H1 (cell line): ENCODE measurements at regions not wholly inside any gene's neighbourhood (a gene's known extent, or its start where the extent isn't known, plus 50 kb on each side); places are given as distances from the start of the nearest gene placed in this dataset.

Experiments used
- CTCF ChIA-PET: fragments of 300-600 bp; sonication (Branson Sonifier 250); formaldehyde crosslinking; loops from one replicate; lab custom pipeline; 2021; ENCODE audit not compliant: partially characterized antibody; lab: Charles Lee
- POLR2A ChIA-PET: fragments of 300-600 bp; sonication (Branson Sonifier 250); formaldehyde crosslinking; loops from one replicate; lab custom pipeline; 2021; ENCODE audit warnings: inconsistent platforms; ENCODE audit not compliant: partially characterized antibody; lab: Charles Lee
- DNase-seq, 2 experiments: peaks; one replicate each; pipeline versions ENCODE4 v3.0.0 to v3.0.0-alpha.2; 2010 to 2022; ENCODE audit warnings: low spot score in 2 of 2, low read depth in 1 of 2, mixed read lengths in 1 of 2
- FAIRE-seq: peaks from 2 replicates; lab custom pipeline; 2011; peaks lifted over from hg19 to GRCh38; lab: Jason Lieb, UNC
- H2AFZ ChIP-seq: 2 replicates; pipeline ENCODE4 v1.8.1; 2012; ENCODE audit warnings: low read length, inconsistent platforms
- H2AK5ac ChIP-seq: 2 replicates; pipeline ENCODE4 v1.6.1; 2013; ENCODE audit warnings: low read depth, low read length
- H2BK120ac ChIP-seq: replicated peaks from 2 replicates; pipeline ENCODE3; 2013; ENCODE audit warnings: low read depth, low read length, inconsistent platforms
- H2BK12ac ChIP-seq: 2 replicates; pipeline ENCODE4 v1.6.1; 2013; ENCODE audit warnings: low read depth, low read length
- H2BK15ac ChIP-seq: 2 replicates; pipeline ENCODE4 v1.6.1; 2013; ENCODE audit warnings: low read length
- H2BK20ac ChIP-seq: 2 replicates; pipeline ENCODE4 v1.6.1; 2013; ENCODE audit warnings: low read length
- H2BK5ac ChIP-seq: 2 replicates; pipeline ENCODE4 v1.6.1; 2013; ENCODE audit warnings: low read depth, low read length
- H3K14ac ChIP-seq: 2 replicates; pipeline ENCODE4 v1.6.1; 2013; ENCODE audit warnings: inconsistent platforms; ENCODE audit not compliant: insufficient read length
- H3K18ac ChIP-seq: 2 replicates; pipeline ENCODE4 v1.6.1; 2013; ENCODE audit warnings: low read length; ENCODE audit errors: extremely low read depth
- H3K23ac ChIP-seq: 2 replicates; pipeline ENCODE4 v1.6.1; 2013; ENCODE audit warnings: inconsistent platforms; ENCODE audit not compliant: insufficient read length
- H3K23me2 ChIP-seq: 2 replicates; pipeline ENCODE4 v1.6.1; 2013; ENCODE audit warnings: low read depth, low read length
- H3K27ac ChIP-seq: 2 replicates; pipeline ENCODE4 v1.6.1; 2011; ENCODE audit warnings: low read depth, low read length, inconsistent platforms
- H3K27me3 ChIP-seq, 4 experiments: replicated peaks in 1 of 4; 1 replicate in 1 of 4; 2 replicates in 3 of 4; pipeline versions ENCODE4 v1.6.1 to v1.8.1; 2011 to 2013; ENCODE audit warnings: low read length in 3 of 4, mild to moderate bottlenecking in 3 of 4, inconsistent platforms in 2 of 4, mixed read lengths in 2 of 4, moderate library complexity in 1 of 4; ENCODE audit not compliant: control insufficient read depth in 3 of 4, insufficient read depth in 3 of 4; ENCODE audit errors: extremely low read depth in 1 of 4
- H3K36me3 ChIP-seq, 4 experiments: 2 replicates each; pipeline versions ENCODE4 v1.6.1 to v1.8.1; 2011 to 2013; ENCODE audit warnings: mild to moderate bottlenecking in 4 of 4, low read length in 3 of 4, moderate library complexity in 2 of 4, control low read depth in 1 of 4, inconsistent platforms in 1 of 4; ENCODE audit not compliant: insufficient read depth in 4 of 4, control insufficient read depth in 2 of 4
- H3K4ac ChIP-seq: replicated peaks from 2 replicates; pipeline ENCODE3; 2013; ENCODE audit warnings: low read length, low read depth, mixed read lengths, inconsistent platforms; ENCODE audit not compliant: insufficient read length
- H3K4me1 ChIP-seq, 4 experiments: replicated peaks in 1 of 4; 1 replicate in 1 of 4; 2 replicates in 3 of 4; pipeline versions ENCODE4 v1.6.1 to v1.8.1; 2011 to 2013; ENCODE audit warnings: low read length in 3 of 4, inconsistent platforms in 2 of 4, mixed read lengths in 1 of 4; ENCODE audit not compliant: insufficient read depth in 4 of 4, control insufficient read depth in 3 of 4
- H3K4me2 ChIP-seq, 2 experiments: 2 replicates each; pipeline versions ENCODE4 v1.6.1 to v1.8.1; 2011 to 2013; ENCODE audit warnings: low read depth in 2 of 2, low read length in 2 of 2, control low read depth in 1 of 2, inconsistent platforms in 1 of 2, mild to moderate bottlenecking in 1 of 2; ENCODE audit not compliant: insufficient read depth in 1 of 2
- H3K4me3 ChIP-seq, 4 experiments: fragments of 200-600, 300-600 bp in 1 of 4; sonication (generic), shearing (Covaris generic), sonication (Bioruptor Twin) in 1 of 4; 2 replicates each; pipeline versions ENCODE4 v1.5.1 to v1.8.1; 2011 to 2016; ENCODE audit warnings: low read length in 4 of 4, low read depth in 3 of 4, control low read depth in 2 of 4, inconsistent platforms in 2 of 4, mild to moderate bottlenecking in 2 of 4, mixed read lengths in 1 of 4, moderate library complexity in 1 of 4; ENCODE audit not compliant: insufficient read depth in 2 of 4; ENCODE audit errors: extremely low read depth in 1 of 4
- H3K56ac ChIP-seq: replicated peaks from 2 replicates; pipeline ENCODE3; 2013; ENCODE audit warnings: low read depth, mild to moderate bottlenecking, mixed read lengths, low read length, inconsistent platforms; ENCODE audit not compliant: insufficient read length
- H3K79me1 ChIP-seq: 2 replicates; pipeline ENCODE4 v1.6.1; 2013; ENCODE audit warnings: low read depth, low read length, control low read depth
- H3K79me2 ChIP-seq, 2 experiments: 2 replicates each; pipeline versions ENCODE4 v1.6.1 to v1.8.1; 2012 to 2013; ENCODE audit warnings: low read length in 2 of 2, mild to moderate bottlenecking in 2 of 2, inconsistent platforms in 1 of 2; ENCODE audit not compliant: insufficient read depth in 2 of 2, control insufficient read depth in 1 of 2
- H3K9ac ChIP-seq, 4 experiments: replicated peaks in 1 of 4; 1 replicate in 1 of 4; 2 replicates in 3 of 4; pipeline versions ENCODE4 v1.6.1 to v1.8.1; 2011 to 2013; ENCODE audit warnings: low read depth in 3 of 4, low read length in 3 of 4, control low read depth in 2 of 4, mild to moderate bottlenecking in 2 of 4, moderate library complexity in 2 of 4, inconsistent platforms in 1 of 4; ENCODE audit errors: extremely low read depth in 1 of 4
- H3K9me3 ChIP-seq, 2 experiments: 2 replicates each; pipeline versions ENCODE4 v1.6.1 to v1.8.1; 2012 to 2013; ENCODE audit warnings: mild to moderate bottlenecking in 2 of 2, moderate library complexity in 2 of 2, control low read depth in 1 of 2, inconsistent platforms in 1 of 2, low read depth in 1 of 2, low read length in 1 of 2, mixed read lengths in 1 of 2; ENCODE audit not compliant: insufficient read depth in 2 of 2
- H4K20me1 ChIP-seq, 2 experiments: replicated peaks in 1 of 2; 2 replicates each; pipeline versions ENCODE3 to v1.8.1; 2011 to 2013; ENCODE audit warnings: inconsistent platforms in 2 of 2, low read length in 2 of 2, mild to moderate bottlenecking in 1 of 2; ENCODE audit not compliant: insufficient read depth in 2 of 2, control insufficient read depth in 1 of 2
- H4K5ac ChIP-seq: 2 replicates; pipeline ENCODE4 v1.6.1; 2013; ENCODE audit warnings: low read length, low read depth, mixed read lengths, inconsistent platforms; ENCODE audit not compliant: insufficient read length
- H4K8ac ChIP-seq: 2 replicates; pipeline ENCODE4 v1.8.0; 2013; ENCODE audit warnings: mild to moderate bottlenecking, moderate library complexity, low read length, inconsistent platforms; ENCODE audit not compliant: insufficient read depth; ENCODE audit errors: extremely low read depth
- H4K91ac ChIP-seq: replicated peaks from 2 replicates; pipeline ENCODE3; 2013; ENCODE audit warnings: low read length, mixed read lengths, inconsistent platforms; ENCODE audit not compliant: insufficient read length
- CHD1 ChIP-seq: IDR thresholded peaks from 2 replicates; pipeline ENCODE4 v1.6.1; 2012; ENCODE audit warnings: low read depth, low read length, improper control_type of control experiment
- CREB1 ChIP-seq: IDR thresholded peaks from 2 replicates; pipeline ENCODE4 v1.6.1; 2012; ENCODE audit warnings: inconsistent platforms
- EGR1 ChIP-seq: IDR thresholded peaks from 2 replicates; pipeline ENCODE4 v1.6.1; 2011; ENCODE audit warnings: low read depth, low read length, borderline replicate concordance
- GTF2F1 ChIP-seq: IDR thresholded peaks from 2 replicates; pipeline ENCODE4 v1.6.1; 2012; ENCODE audit warnings: low read depth, low read length, improper control_type of control experiment, borderline replicate concordance
- MAX ChIP-seq: IDR thresholded peaks from 2 replicates; pipeline ENCODE4 v1.6.1; 2012; ENCODE audit warnings: inconsistent platforms
- PHF8 ChIP-seq: fragments of 200-600 bp; sonication (generic); conservative IDR thresholded peaks from 2 replicates; pipeline ENCODE4 v1.7.1; 2012; ENCODE audit warnings: low read depth, mild to moderate bottlenecking, inconsistent platforms, low read length, moderate library complexity
- RFX5 ChIP-seq: IDR thresholded peaks from 2 replicates; pipeline ENCODE4 v1.6.1; 2011; ENCODE audit warnings: low read depth, low read length, improper control_type of control experiment, borderline replicate concordance
- SP2 ChIP-seq: IDR thresholded peaks from 2 replicates; pipeline ENCODE4 v1.6.1; 2012; ENCODE audit warnings: mild to moderate bottlenecking, low read length, inconsistent platforms
- SRF ChIP-seq: IDR thresholded peaks from 2 replicates; pipeline ENCODE4 v1.6.1; 2011; ENCODE audit warnings: mild to moderate bottlenecking, low read depth, low read length, moderate library complexity
- TAF1 ChIP-seq: IDR thresholded peaks from 2 replicates; pipeline ENCODE4 v1.6.1; 2011; ENCODE audit warnings: mild to moderate bottlenecking, low read depth, low read length
- TEAD4 ChIP-seq: IDR thresholded peaks from 2 replicates; pipeline ENCODE4 v1.6.1; 2012; ENCODE audit warnings: low read depth, low read length, inconsistent platforms, mixed read lengths
- WGBS, 2 experiments: shearing (Covaris generic) in 1 of 2; methylation state at CpG; one replicate each; pipeline versions ENCODE4 v1.1.6 to v1.1.7; 2013 to 2015; ENCODE audit warnings: low lambda C conversion rate in 2 of 2, mixed read lengths in 2 of 2, inconsistent platforms in 1 of 2, low coverage in 1 of 2, missing lambda C conversion rate in 1 of 2; ENCODE audit not compliant: insufficient replicate concordance in 2 of 2, insufficient coverage in 1 of 2, insufficient read length in 1 of 2; ENCODE audit errors: extremely low coverage in 1 of 2, missing lambda C conversion rate in 1 of 2; 5-methylcytosine and 5-hydroxymethylcytosine counted together

GRCh38 chr5:59992206-59992605 is 98.7 kb upstream of the PDE4D start:
- H2BK20ac ChIP-seq: no peak overlapping the region
- no peak overlapping the region for H3K4ac ChIP-seq
- ChIA-PET POLR2A (no interaction called here), CTCF (no interaction called here)
- no peaks in the 10 kb centered on the region for H3K23me2 ChIP-seq
- no peak overlapping the region for H2BK120ac ChIP-seq
- H3K9me3 ChIP-seq: no peaks in the 10 kb centered on the region
- no peak overlapping the region for H3K14ac ChIP-seq
- no peaks in the 10 kb centered on the region for H3K36me3 ChIP-seq
- H4K5ac ChIP-seq: no peak overlapping the region
- 0 out of 2 replicates have a peak overlapping the region, but pooled peaks have one; percentile 33 for H2AFZ ChIP-seq
- H3K27me3 ChIP-seq: no peaks in the 10 kb centered on the region
- H2BK15ac ChIP-seq: no peak overlapping the region
- H2AK5ac ChIP-seq: no peak overlapping the region
- no peak overlapping the region for H2BK12ac ChIP-seq
- no peak overlapping the region for H2BK5ac ChIP-seq
- WGBS, 2 experiments: 98% methylated on average over 3 of the region's 3 CpGs; no CpG with 5 or more reads in 1 of the 2 experiments
- H3K27ac ChIP-seq: no peak overlapping the region
- FAIRE-seq: no peak
- DNase-seq: no peak
- H4K8ac ChIP-seq: no peak overlapping the region
- no peak overlapping the region for H3K4me2 ChIP-seq
- no peak overlapping the region for H3K18ac ChIP-seq
- no peak overlapping the region for H3K4me3 ChIP-seq
- H3K9ac ChIP-seq: no peak overlapping the region
- H3K56ac ChIP-seq: no peak overlapping the region
- H3K79me1 ChIP-seq: no peaks in the 10 kb centered on the region
- TF ChIP-seq EGR1: no peak
- no peak for TF ChIP-seq RFX5
- no peak for TF ChIP-seq GTF2F1
- TF ChIP-seq CREB1: no peak
- TF ChIP-seq MAX: no peak
- no peak for TF ChIP-seq TAF1
- TF ChIP-seq SRF: no peak
- TF ChIP-seq PHF8: no peak
- TF ChIP-seq CHD1: no peak
- TF ChIP-seq TEAD4: no peak
- TF ChIP-seq SP2: no peak
- TF ChIP-seq, all 59 proteins: peak for 0
- no peaks in the 10 kb centered on the region for H4K20me1 ChIP-seq
- no peaks in the 10 kb centered on the region for H3K79me2 ChIP-seq
- H3K4me1 ChIP-seq: no peaks in the 10 kb centered on the region
- no peak overlapping the region for H3K23ac ChIP-seq
- no peak overlapping the region for H4K91ac ChIP-seq
